Naive thymus-derived CD4-positive, alpha-beta T cell (primary cell): ENCODE measurements at regions not wholly inside any gene's neighbourhood (a gene's known extent, or its start where the extent isn't known, plus 50 kb on each side); places are given as distances from the start of the nearest gene placed in this dataset.

Experiments used
- ATAC-seq: fragments of 150-1000 bp; cut with Tn5 transposase; 2 replicates; pipeline ENCODE4 v1.10.0; 2021; ENCODE audit warnings: mild to moderate bottlenecking, moderate library complexity
- CTCF ChIA-PET: fragments of 350-600 bp; sonication (Branson Sonifier 250); formaldehyde crosslinking; loops from one replicate; lab custom pipeline; 2021; ENCODE audit warnings: antibody characterized with exemption; lab: Charles Lee
- POLR2A ChIA-PET: fragments of 350-600 bp; sonication (Branson Sonifier 250); formaldehyde crosslinking; loops from one replicate; lab custom pipeline; 2021; ENCODE audit warnings: antibody characterized with exemption, inconsistent platforms; lab: Charles Lee
- DNase-seq, 9 donors: peaks; one replicate each; pipeline versions ENCODE4 v3.0.0 to v3.0.0-alpha.2; 2020 to 2022; ENCODE audit warnings: mixed read lengths in 1 of 9
- H3K27ac ChIP-seq: one replicate; pipeline ENCODE4 v1.7.0; 2013; ENCODE audit warnings: mild to moderate bottlenecking, low read depth, low read length, moderate library complexity
- H3K27me3 ChIP-seq, 2 donors: one replicate each; pipeline ENCODE4 v1.7.0; 2013; ENCODE audit warnings: low read length in 2 of 2, mild to moderate bottlenecking in 2 of 2, moderate library complexity in 2 of 2; ENCODE audit not compliant: control insufficient read depth in 2 of 2, insufficient read depth in 2 of 2
- H3K36me3 ChIP-seq, 3 experiments: 1 replicate in 2 of 3; 2 replicates in 1 of 3; pipeline ENCODE4 v1.7.0; 2013; ENCODE audit warnings: low read length in 3 of 3, mild to moderate bottlenecking in 3 of 3, moderate library complexity in 1 of 3; ENCODE audit not compliant: insufficient read depth in 3 of 3, control insufficient read depth in 2 of 3
- H3K4me1 ChIP-seq, 2 donors: one replicate each; pipeline ENCODE4 v1.7.0; 2013; ENCODE audit warnings: low read length in 2 of 2, mild to moderate bottlenecking in 2 of 2, moderate library complexity in 1 of 2; ENCODE audit not compliant: control insufficient read depth in 2 of 2, insufficient read depth in 2 of 2
- H3K4me3 ChIP-seq: 2 replicates; pipeline ENCODE4 v1.7.0; 2013; ENCODE audit warnings: mild to moderate bottlenecking, low read length
- H3K9me3 ChIP-seq, 3 experiments: 1 replicate in 2 of 3; 2 replicates in 1 of 3; pipeline ENCODE4 v1.7.0; 2013; ENCODE audit warnings: low read length in 3 of 3; ENCODE audit not compliant: control insufficient read depth in 2 of 3
- H3K27ac Mint-ChIP-seq, 9 donors: one replicate each; pipeline ENCODE4 v1.8.0; 2020 to 2022; ENCODE audit warnings: mixed read lengths in 9 of 9, mild to moderate bottlenecking in 8 of 9, moderate library complexity in 5 of 9, inconsistent platforms in 2 of 9
- H3K27me3 Mint-ChIP-seq, 5 donors: one replicate each; pipeline ENCODE4 v1.8.0; 2021 to 2022; ENCODE audit warnings: mixed read lengths in 5 of 5, mild to moderate bottlenecking in 1 of 5
- H3K36me3 Mint-ChIP-seq, 5 donors: one replicate each; pipeline ENCODE4 v1.8.0; 2020 to 2022; ENCODE audit warnings: mixed read lengths in 5 of 5, mild to moderate bottlenecking in 3 of 5, inconsistent platforms in 1 of 5
- H3K4me1 Mint-ChIP-seq, 7 donors: one replicate each; pipeline ENCODE4 v1.8.0; 2020 to 2022; ENCODE audit warnings: mixed read lengths in 7 of 7, mild to moderate bottlenecking in 3 of 7, inconsistent platforms in 1 of 7
- H3K4me3 Mint-ChIP-seq, 10 donors: one replicate each; pipeline ENCODE4 v1.8.0; 2020 to 2022; ENCODE audit warnings: mild to moderate bottlenecking in 10 of 10, mixed read lengths in 10 of 10, moderate library complexity in 6 of 10, inconsistent platforms in 2 of 10
- H3K9me3 Mint-ChIP-seq, 11 donors: one replicate each; pipeline ENCODE4 v1.8.0; 2020 to 2022; ENCODE audit warnings: mixed read lengths in 11 of 11, mild to moderate bottlenecking in 4 of 11, inconsistent platforms in 1 of 11, moderate library complexity in 1 of 11
- intact Hi-C, 2 donors: fragments of 100-400 bp; cut with micrococcal nuclease; formaldehyde crosslinking; loops; one replicate each; pipeline ENCODE4 v1.15.1; 2023

GRCh38 chr16:54501797-54502196, 215.2 kb upstream of the IRX3 start:
- ATAC-seq (no peak), DNase-seq (no peak)
- ChIA-PET CTCF (no interaction called here), POLR2A (interaction anchor here (0.6 kb wide), 1 partner anchor 70 kb away, joined by 3 read pairs; no protein-coding TSS in a partner anchor)
- Mint-ChIP-seq H3K27me3 (peaks cover 8 to 36% (median 13%) of the 10 kb centered on the region in 5 donors), H3K27ac (no peak overlapping the region), H3K36me3 (no peaks in the 10 kb centered on the region), H3K9me3 (peaks cover 0 to 18% (median 10%) of the 10 kb centered on the region in 11 donors), H3K4me1 (peaks cover 0 to 1% (median 0%) of the 10 kb centered on the region in 7 donors), H3K4me3 (no peak overlapping the region)
- Histone ChIP-seq H3K9me3 (no peaks in the 10 kb centered on the region), H3K36me3 (no peaks in the 10 kb centered on the region), H3K4me1 (no peaks in the 10 kb centered on the region), H3K27me3 (no peaks in the 10 kb centered on the region), H3K27ac (no peak overlapping the region), H3K4me3 (no peak overlapping the region)
- intact Hi-C loops: no loop called here

DNA sequence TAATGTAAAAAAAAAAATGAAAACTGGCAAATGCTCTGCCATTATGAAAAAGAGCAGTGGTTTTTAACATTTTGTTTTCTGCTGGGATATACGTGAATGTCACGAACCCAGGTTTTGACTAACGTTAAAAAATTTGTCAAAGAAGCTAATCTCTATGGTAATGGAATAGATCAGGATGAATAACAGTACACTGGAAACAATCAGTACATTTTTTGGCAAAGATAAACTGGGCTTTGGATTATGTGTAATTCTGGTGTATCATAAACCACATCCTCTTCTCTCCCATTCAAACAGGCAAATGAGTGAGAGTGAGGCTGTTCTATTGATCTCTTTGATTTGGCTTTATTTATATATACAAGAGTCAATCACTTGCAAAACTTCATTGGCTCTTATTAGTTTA, 207.0 kb upstream of the IRX3 start:
- no peaks in the 10 kb centered on the region for H3K9me3 ChIP-seq
- H3K4me1 ChIP-seq: no peaks in the 10 kb centered on the region
- no peak overlapping the region for H3K4me3 ChIP-seq
- H3K9me3 Mint-ChIP-seq: peaks cover 2 to 28% (median 11%) of the 10 kb centered on the region in 11 donors
- peaks cover 0 to 1% (median 0%) of the 10 kb centered on the region in 7 donors for H3K4me1 Mint-ChIP-seq
- H3K4me3 Mint-ChIP-seq: no peak overlapping the region
- ATAC-seq (no peak), DNase-seq (no peak)
- H3K27me3 Mint-ChIP-seq: peaks cover 0 to 16% (median 13%) of the 10 kb centered on the region in 5 donors
- H3K36me3 ChIP-seq: no peaks in the 10 kb centered on the region
- POLR2A ChIA-PET: no interaction called here
- intact Hi-C loops: no loop called here
- H3K36me3 Mint-ChIP-seq: no peaks in the 10 kb centered on the region
- no peak overlapping the region for H3K27ac ChIP-seq
- CTCF ChIA-PET: no interaction called here
- no peak overlapping the region for H3K27ac Mint-ChIP-seq
- H3K27me3 ChIP-seq: no peaks in the 10 kb centered on the region

GRCh38 chr16:54493061-54493460, 206.5 kb upstream of the IRX3 start:
- ChIA-PET POLR2A (no interaction called here), CTCF (no interaction called here)
- ATAC-seq: no peak
- H3K4me1 ChIP-seq: no peaks in the 10 kb centered on the region
- Mint-ChIP-seq H3K27ac (no peak overlapping the region), H3K27me3 (peaks cover 0 to 16% (median 13%) of the 10 kb centered on the region in 5 donors), H3K9me3 (peaks cover 0 to 22% (median 7%) of the 10 kb centered on the region in 11 donors), H3K4me1 (peaks cover 0 to 1% (median 0%) of the 10 kb centered on the region in 7 donors), H3K36me3 (no peaks in the 10 kb centered on the region), H3K4me3 (no peak overlapping the region)
- H3K27me3 ChIP-seq: no peaks in the 10 kb centered on the region
- H3K9me3 ChIP-seq: no peaks in the 10 kb centered on the region
- H3K27ac ChIP-seq: no peak overlapping the region
- H3K4me3 ChIP-seq: no peak overlapping the region
- no peaks in the 10 kb centered on the region for H3K36me3 ChIP-seq
- intact Hi-C loops: no loop called here
- DNase-seq: no peak

GRCh38 chr16:54490112-54490488, 203.5 kb upstream of the IRX3 start:
- H3K27me3 ChIP-seq: no peaks in the 10 kb centered on the region
- Mint-ChIP-seq H3K4me3 (no peak overlapping the region), H3K27me3 (peaks cover 0 to 10% (median 9%) of the 10 kb centered on the region in 5 donors), H3K27ac (no peak overlapping the region), H3K36me3 (no peaks in the 10 kb centered on the region), H3K9me3 (peaks cover 0 to 3% (median 0%) of the 10 kb centered on the region in 11 donors), H3K4me1 (no peaks in the 10 kb centered on the region)
- H3K9me3 ChIP-seq: no peaks in the 10 kb centered on the region
- POLR2A ChIA-PET: no interaction called here
- no peak for DNase-seq
- H3K4me3 ChIP-seq: no peak overlapping the region
- intact Hi-C loops: no loop called here
- H3K4me1 ChIP-seq: no peaks in the 10 kb centered on the region
- CTCF ChIA-PET: no interaction called here
- H3K27ac ChIP-seq: no peak overlapping the region
- no peak for ATAC-seq
- no peaks in the 10 kb centered on the region for H3K36me3 ChIP-seq

DNA sequence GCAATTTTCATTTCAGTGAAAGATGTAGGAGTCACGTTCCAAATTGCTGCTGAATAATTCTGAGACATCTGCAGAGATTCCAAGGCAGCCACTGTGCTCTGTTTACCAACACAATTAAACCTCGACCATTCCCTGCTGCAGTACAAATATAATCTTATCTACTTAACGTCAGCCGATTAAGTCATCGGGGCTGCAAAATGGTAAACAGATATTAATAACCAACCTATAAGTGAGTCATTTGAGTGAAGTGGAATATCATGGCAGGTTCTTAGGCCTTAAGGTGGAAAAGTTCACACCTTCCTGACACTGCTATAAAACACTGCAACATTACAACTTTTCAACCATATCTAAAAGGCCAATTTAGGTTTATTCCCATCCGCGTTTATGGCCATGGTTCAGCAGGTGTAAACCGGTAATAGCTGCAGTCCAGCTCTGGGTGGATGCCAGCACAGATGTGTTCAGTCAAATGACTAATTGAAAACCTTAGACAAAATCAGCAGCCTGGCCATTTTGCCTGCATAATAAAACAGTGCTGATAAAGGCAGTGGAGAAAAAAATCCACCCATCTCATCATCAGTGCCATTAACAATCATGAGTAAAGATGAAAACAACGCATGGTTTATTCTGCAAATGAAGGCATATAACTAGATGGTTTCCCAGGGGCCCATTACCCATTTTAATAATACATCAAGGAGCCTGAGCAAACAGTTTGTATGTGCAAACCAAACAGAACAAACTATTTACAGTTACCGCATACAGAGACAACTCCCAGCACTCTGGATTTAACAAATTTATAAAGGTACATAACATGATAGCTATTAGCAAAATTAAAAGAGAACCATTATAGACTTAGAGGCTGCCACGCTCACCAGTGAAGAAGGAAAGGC, 202.9 kb upstream of the IRX3 start:
- Histone ChIP-seq H3K36me3 (no peaks in the 10 kb centered on the region), H3K27me3 (no peaks in the 10 kb centered on the region), H3K9me3 (no peaks in the 10 kb centered on the region), H3K4me1 (no peaks in the 10 kb centered on the region), H3K4me3 (no peak overlapping the region), H3K27ac (no peak overlapping the region)
- POLR2A ChIA-PET: no interaction called here
- no peaks in the 10 kb centered on the region for H3K36me3 Mint-ChIP-seq
- no peak overlapping the region for H3K4me3 Mint-ChIP-seq
- H3K9me3 Mint-ChIP-seq: peaks cover 0 to 3% (median 0%) of the 10 kb centered on the region in 11 donors
- ATAC-seq (no peak), DNase-seq (no peak)
- no peaks in the 10 kb centered on the region for H3K4me1 Mint-ChIP-seq
- no peak overlapping the region for H3K27ac Mint-ChIP-seq
- peaks cover 0 to 10% (median 9%) of the 10 kb centered on the region in 5 donors for H3K27me3 Mint-ChIP-seq
- CTCF ChIA-PET: no interaction called here
- intact Hi-C loops: no loop called here

- no peaks in the 10 kb centered on the region for H3K36me3 ChIP-seq
- H3K27me3 ChIP-seq: no peaks in the 10 kb centered on the region
- ATAC-seq (no peak), DNase-seq (no peak)
- no peaks in the 10 kb centered on the region for H3K9me3 ChIP-seq
- ChIA-PET CTCF (no interaction called here), POLR2A (no interaction called here)
- no peak overlapping the region for H3K4me3 Mint-ChIP-seq
- peaks cover 0 to 10% (median 9%) of the 10 kb centered on the region in 5 donors for H3K27me3 Mint-ChIP-seq
- H3K27ac ChIP-seq: no peak overlapping the region
- no peaks in the 10 kb centered on the region for H3K4me1 ChIP-seq
- intact Hi-C loops: no loop called here
- no peak overlapping the region for H3K4me3 ChIP-seq
- H3K36me3 Mint-ChIP-seq: no peaks in the 10 kb centered on the region
- H3K4me1 Mint-ChIP-seq: no peaks in the 10 kb centered on the region
- no peak overlapping the region for H3K27ac Mint-ChIP-seq
- peaks cover 0 to 3% (median 0%) of the 10 kb centered on the region in 11 donors for H3K9me3 Mint-ChIP-seq
Observed at GRCh38 chr16:54488729-54489128, 202.1 kb upstream of the IRX3 start.

GRCh38 chr16:54487933-54488332, 201.3 kb upstream of the IRX3 start:
- H3K4me1 ChIP-seq: no peaks in the 10 kb centered on the region
- Mint-ChIP-seq H3K4me1 (no peaks in the 10 kb centered on the region), H3K9me3 (peaks cover 0 to 3% (median 0%) of the 10 kb centered on the region in 11 donors), H3K4me3 (no peak overlapping the region), H3K27me3 (peaks cover 0 to 10% (median 9%) of the 10 kb centered on the region in 5 donors), H3K27ac (no peak overlapping the region), H3K36me3 (no peaks in the 10 kb centered on the region)
- no peak overlapping the region for H3K27ac ChIP-seq
- no peaks in the 10 kb centered on the region for H3K36me3 ChIP-seq
- no peaks in the 10 kb centered on the region for H3K9me3 ChIP-seq
- DNase-seq (no peak), ATAC-seq (no peak)
- no peak overlapping the region for H3K4me3 ChIP-seq
- intact Hi-C loops: no loop called here
- CTCF ChIA-PET: no interaction called here
- POLR2A ChIA-PET: no interaction called here
- no peaks in the 10 kb centered on the region for H3K27me3 ChIP-seq
